Stomach (tissue), 4 donors: ENCODE measurements at regions not wholly inside any gene's neighbourhood (a gene's known extent, or its start where the extent isn't known, plus 50 kb on each side); places are given as distances from the start of the nearest gene placed in this dataset.

Experiments used
- CTCF ChIP-seq, 7 experiments: fragments of 450-650 bp in 4 of 7; fragments of 200-600 bp in 3 of 7; sonication (generic) in 3 of 7; IDR thresholded peaks; one replicate each; pipeline ENCODE4 v1.5.1; 2016 to 2019; ENCODE audit warnings: antibody characterized with exemption in 7 of 7, control low read depth in 2 of 7, mild to moderate bottlenecking in 1 of 7
- EP300 ChIP-seq: sonication (generic); formaldehyde crosslinking; IDR thresholded peaks from one replicate; pipeline ENCODE4 v1.6.1; 2017; ENCODE audit warnings: antibody characterized with exemption
- POLR2A ChIP-seq, 4 donors: fragments of 450-650 bp; IDR thresholded peaks; one replicate each; pipeline ENCODE4 v1.6.1; 2016; ENCODE audit warnings: antibody characterized with exemption in 4 of 4, control low read depth in 2 of 4, mild to moderate bottlenecking in 1 of 4, moderate library complexity in 1 of 4

- TF ChIP-seq CTCF (IDR thresholded peaks at IDR 0.05) (no peak), POLR2A (IDR thresholded peaks at IDR 0.05) (no peak), EP300 (no peak)
Measured at GRCh38 chr21:15659753-15660422, 69.9 kb upstream of the USP25 start.
